DOHH2 (cell line): ENCODE measurements at regions not wholly inside any gene's neighbourhood (a gene's known extent, or its start where the extent isn't known, plus 50 kb on each side); places are given as distances from the start of the nearest gene placed in this dataset.

Source experiments
- EZH2phosphoT487 ChIP-seq: fragments of 200-600 bp; sonication (generic); IDR thresholded peaks from 2 replicates; pipeline ENCODE4 v1.6.1; 2017; ENCODE audit warnings: borderline replicate concordance, mild to moderate bottlenecking, antibody characterized with exemption, low read length, moderate library complexity, mixed read lengths
- TF ChIP-seq, protein P1 (sequence below): fragments of 200-600 bp; sonication (generic); IDR thresholded peaks from one replicate; pipeline ENCODE4 v1.5.1; 2014; ENCODE audit warnings: antibody characterized with exemption, mild to moderate bottlenecking, low read depth, low read length; ENCODE audit not compliant: poor library complexity, severe bottlenecking

DNA sequence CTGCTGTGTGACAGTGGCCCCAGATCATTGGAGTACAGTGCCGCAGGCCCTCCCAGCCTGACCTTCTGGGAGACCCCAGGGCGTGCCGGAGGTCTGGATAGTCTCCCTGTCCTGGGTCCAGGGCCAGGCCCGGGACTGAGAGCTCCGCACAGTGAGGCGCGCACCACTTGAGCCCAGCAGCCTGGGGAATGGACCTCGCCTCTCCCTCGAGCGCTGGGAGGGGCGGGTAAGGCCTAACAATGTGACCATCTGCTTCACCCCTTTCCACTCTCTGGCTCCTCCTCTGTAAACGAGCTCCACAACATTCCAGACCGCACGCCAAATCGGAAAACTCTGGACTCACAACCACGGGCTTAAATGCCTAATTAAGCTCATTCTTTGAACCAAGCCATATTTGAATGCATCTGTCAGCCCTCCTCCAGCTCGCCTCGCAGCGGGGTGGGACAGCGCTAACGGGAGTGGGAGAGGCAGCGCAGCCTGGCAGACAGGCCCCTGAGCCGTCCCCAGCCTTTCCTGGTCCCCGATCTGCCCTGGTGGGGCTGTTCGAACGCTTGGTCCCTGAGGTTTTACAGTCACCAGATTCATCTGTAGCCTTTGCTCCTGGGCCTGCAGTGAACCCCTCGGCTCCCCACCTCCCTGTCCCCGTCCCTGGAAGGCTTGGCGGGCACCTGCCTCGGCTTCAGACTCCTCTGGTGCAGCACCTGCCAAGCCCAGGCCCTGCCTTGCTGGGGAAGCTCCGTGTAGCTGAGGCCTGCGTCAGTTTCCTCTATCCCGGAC is 120.7 kb upstream of the VSTM2B start:
- TF ChIP-seq, protein P1, sequence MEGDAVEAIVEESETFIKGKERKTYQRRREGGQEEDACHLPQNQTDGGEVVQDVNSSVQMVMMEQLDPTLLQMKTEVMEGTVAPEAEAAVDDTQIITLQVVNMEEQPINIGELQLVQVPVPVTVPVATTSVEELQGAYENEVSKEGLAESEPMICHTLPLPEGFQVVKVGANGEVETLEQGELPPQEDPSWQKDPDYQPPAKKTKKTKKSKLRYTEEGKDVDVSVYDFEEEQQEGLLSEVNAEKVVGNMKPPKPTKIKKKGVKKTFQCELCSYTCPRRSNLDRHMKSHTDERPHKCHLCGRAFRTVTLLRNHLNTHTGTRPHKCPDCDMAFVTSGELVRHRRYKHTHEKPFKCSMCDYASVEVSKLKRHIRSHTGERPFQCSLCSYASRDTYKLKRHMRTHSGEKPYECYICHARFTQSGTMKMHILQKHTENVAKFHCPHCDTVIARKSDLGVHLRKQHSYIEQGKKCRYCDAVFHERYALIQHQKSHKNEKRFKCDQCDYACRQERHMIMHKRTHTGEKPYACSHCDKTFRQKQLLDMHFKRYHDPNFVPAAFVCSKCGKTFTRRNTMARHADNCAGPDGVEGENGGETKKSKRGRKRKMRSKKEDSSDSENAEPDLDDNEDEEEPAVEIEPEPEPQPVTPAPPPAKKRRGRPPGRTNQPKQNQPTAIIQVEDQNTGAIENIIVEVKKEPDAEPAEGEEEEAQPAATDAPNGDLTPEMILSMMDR: no peak
- TF ChIP-seq EZH2phosphoT487: no peak
